Keratinocyte (primary cell): ENCODE measurements at regions not wholly inside any gene's neighbourhood (a gene's known extent, or its start where the extent isn't known, plus 50 kb on each side); places are given as distances from the start of the nearest gene placed in this dataset.

Experiments
- EZH2 ChIP-seq: IDR thresholded peaks from one replicate; pipeline ENCODE4 v1.6.1; 2012; ENCODE audit warnings: inconsistent platforms, mild to moderate bottlenecking, low read length, moderate library complexity
- TF ChIP-seq, protein P1 (sequence below), 3 experiments: IDR thresholded peaks in 1 of 3; conservative IDR thresholded peaks in 1 of 3; optimal IDR thresholded peaks in 1 of 3; 2 replicates in 2 of 3; 3 replicates in 1 of 3; pipeline versions ENCODE3 to v1.5.1; 2011; ENCODE audit warnings: low read length in 3 of 3, mild to moderate bottlenecking in 3 of 3, moderate library complexity in 2 of 3, control low read depth in 1 of 3, inconsistent platforms in 1 of 3; ENCODE audit not compliant: insufficient read depth in 2 of 3; ENCODE audit errors: extremely low read depth in 1 of 3

DNA sequence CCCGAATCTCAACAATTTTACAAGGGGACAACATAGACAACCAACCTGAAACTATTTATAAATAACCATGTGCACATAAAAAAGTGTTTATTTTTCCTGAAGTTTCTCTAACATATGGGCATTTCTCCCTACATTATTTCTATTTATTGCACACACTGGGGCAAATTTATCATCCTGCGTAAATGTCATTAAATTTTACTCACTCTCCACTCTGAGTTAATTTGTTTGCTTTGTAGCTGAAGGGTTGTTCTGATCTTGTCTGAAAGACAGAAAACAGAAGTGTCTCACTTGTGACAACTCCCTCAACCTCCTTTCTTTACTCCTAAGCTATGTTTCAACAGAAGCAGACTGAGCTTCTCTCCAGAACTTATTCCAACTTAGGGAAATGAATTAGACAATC, 194.2 kb downstream of the HIPK3 start:
- TF ChIP-seq EZH2, result no peak
- TF ChIP-seq, protein P1, sequence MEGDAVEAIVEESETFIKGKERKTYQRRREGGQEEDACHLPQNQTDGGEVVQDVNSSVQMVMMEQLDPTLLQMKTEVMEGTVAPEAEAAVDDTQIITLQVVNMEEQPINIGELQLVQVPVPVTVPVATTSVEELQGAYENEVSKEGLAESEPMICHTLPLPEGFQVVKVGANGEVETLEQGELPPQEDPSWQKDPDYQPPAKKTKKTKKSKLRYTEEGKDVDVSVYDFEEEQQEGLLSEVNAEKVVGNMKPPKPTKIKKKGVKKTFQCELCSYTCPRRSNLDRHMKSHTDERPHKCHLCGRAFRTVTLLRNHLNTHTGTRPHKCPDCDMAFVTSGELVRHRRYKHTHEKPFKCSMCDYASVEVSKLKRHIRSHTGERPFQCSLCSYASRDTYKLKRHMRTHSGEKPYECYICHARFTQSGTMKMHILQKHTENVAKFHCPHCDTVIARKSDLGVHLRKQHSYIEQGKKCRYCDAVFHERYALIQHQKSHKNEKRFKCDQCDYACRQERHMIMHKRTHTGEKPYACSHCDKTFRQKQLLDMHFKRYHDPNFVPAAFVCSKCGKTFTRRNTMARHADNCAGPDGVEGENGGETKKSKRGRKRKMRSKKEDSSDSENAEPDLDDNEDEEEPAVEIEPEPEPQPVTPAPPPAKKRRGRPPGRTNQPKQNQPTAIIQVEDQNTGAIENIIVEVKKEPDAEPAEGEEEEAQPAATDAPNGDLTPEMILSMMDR (optimal IDR thresholded peaks at IDR 0.05 in 1 of 3, IDR thresholded peaks at IDR 0.05 in 1 of 3, conservative IDR thresholded peaks at IDR 0.05 in 1 of 3; ENCODE audit: extremely low read depth in 1 of 3, insufficient read depth in 2 of 3, low read length in 3 of 3), result no peak
